ENCODE measurements at regions not wholly inside any gene's neighbourhood (a gene's known extent, or its start where the extent isn't known, plus 50 kb on each side); places are given as distances from the start of the nearest gene placed in this dataset.

DNA sequence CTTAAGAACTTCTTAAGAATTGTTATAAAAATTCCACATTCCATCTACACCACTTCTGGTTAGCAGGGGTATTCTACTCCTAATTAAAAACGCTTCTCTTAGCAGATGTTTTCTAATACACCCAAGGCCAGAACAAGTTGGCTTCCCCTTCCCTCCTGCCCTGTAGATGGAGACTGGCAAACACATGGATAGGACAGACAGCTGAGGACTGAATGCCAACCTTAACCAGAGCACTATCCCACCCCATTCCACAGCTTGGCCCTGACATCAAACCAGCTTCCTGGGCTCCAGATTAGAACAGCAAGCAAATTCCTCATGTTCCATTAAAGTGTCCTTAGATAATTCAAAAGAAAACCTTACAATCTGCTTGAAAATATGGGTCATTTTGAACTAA, 56.6 kb upstream of the IL6 start:
- no peak overlapping the region for H3K4me2 ChIP-seq (ENCODE audit: insufficient read depth in 1 of 2, low read depth in 2 of 2, low read length in 2 of 2)
- H2BK20ac ChIP-seq (ENCODE audit: low read length): peak overlapping the region; percentile 82; the same call in 1 of the 2 replicates
- no peak overlapping the region for H3K23ac ChIP-seq (ENCODE audit: insufficient read length)
- 88% methylated on average over 1 of the region's 1 CpG; no CpG with 5 or more reads in 1 of the 2 experiments for whole genome bisulfite sequencing, 2 experiments (ENCODE audit: extremely low coverage in 1 of 2, insufficient coverage in 1 of 2, insufficient read length in 1 of 2, insufficient replicate concordance in 2 of 2, low coverage in 1 of 2, low lambda C conversion rate in 2 of 2, missing lambda C conversion rate in 1 of 2)
- H4K8ac ChIP-seq (ENCODE audit: extremely low read depth, insufficient read depth, low read length): no peak overlapping the region
- no peak overlapping the region for H3K14ac ChIP-seq (ENCODE audit: insufficient read length)
- no peaks in the 10 kb centered on the region; a peak in 1 of 4 replicates for H3K79me2 ChIP-seq (ENCODE audit: control insufficient read depth in 1 of 2, insufficient read depth in 2 of 2, low read length in 2 of 2)
- peak overlapping the region; percentile 72; the same call in 1 of the 2 replicates for H3K18ac ChIP-seq (ENCODE audit: extremely low read depth, low read length)
- no peak overlapping the region for H3K4me3 ChIP-seq (ENCODE audit: extremely low read depth in 1 of 4, insufficient read depth in 2 of 4, low read depth in 3 of 4, low read length in 4 of 4)
- ChIA-PET CTCF (ENCODE audit: partially characterized antibody) (interaction anchor here (0.7 to 3.6 kb wide), 9 partner anchors 9 to 110 kb away, joined by 3 to 28 read pairs (median 5); partner anchors contain the start of gene IL6), POLR2A (ENCODE audit: partially characterized antibody) (interaction anchor here (0.7 to 2.1 kb wide), 2 partner anchors 31 to 110 kb away, joined by 3 to 7 read pairs; no protein-coding TSS in a partner anchor)
- H3K4ac ChIP-seq (replicated peaks; ENCODE audit: insufficient read length, low read depth, low read length): no peak overlapping the region
- FAIRE-seq (no peak), DNase-seq (ENCODE audit: low read depth in 1 of 2, low spot score in 2 of 2) (no peak)
- H3K27ac ChIP-seq (ENCODE audit: low read depth, low read length): no peak overlapping the region
- H2AK5ac ChIP-seq (ENCODE audit: low read depth, low read length): no peak overlapping the region
- H2BK12ac ChIP-seq (ENCODE audit: low read depth, low read length): no peak overlapping the region
- H3K9me3 ChIP-seq (ENCODE audit: insufficient read depth in 2 of 2, low read depth in 1 of 2, low read length in 1 of 2): no peaks in the 10 kb centered on the region; a peak in 1 of 4 replicates
- no peaks in the 10 kb centered on the region for H3K27me3 ChIP-seq (replicated peaks in 1 of 4; ENCODE audit: control insufficient read depth in 3 of 4, extremely low read depth in 1 of 4, insufficient read depth in 3 of 4, low read length in 3 of 4)
- H2AFZ ChIP-seq (ENCODE audit: low read length): 0 out of 2 replicates have a peak overlapping the region, but pooled peaks have one; percentile 33
- no peak overlapping the region for H2BK15ac ChIP-seq (ENCODE audit: low read length)
- H3K4me1 ChIP-seq (replicated peaks in 1 of 4; ENCODE audit: control insufficient read depth in 3 of 4, insufficient read depth in 4 of 4, low read length in 3 of 4): peaks cover 5 to 20% (median 14%) of the 10 kb centered on the region in 4 experiments
- peak overlapping the region; percentile 81; the same call in 1 of the 2 replicates for H2BK5ac ChIP-seq (ENCODE audit: low read depth, low read length)
- no peaks in the 10 kb centered on the region for H3K36me3 ChIP-seq (ENCODE audit: control insufficient read depth in 2 of 4, insufficient read depth in 4 of 4, low read length in 3 of 4)
- no peaks in the 10 kb centered on the region for H3K79me1 ChIP-seq (ENCODE audit: low read depth, low read length)
- no peak overlapping the region for H2BK120ac ChIP-seq (replicated peaks; ENCODE audit: low read depth, low read length)
- H3K23me2 ChIP-seq (ENCODE audit: low read depth, low read length): peaks cover 2% of the 10 kb centered on the region; the same call in 1 of the 2 replicates
- H3K56ac ChIP-seq (replicated peaks; ENCODE audit: insufficient read length, low read depth, low read length): no peak overlapping the region
- no peak overlapping the region for H4K5ac ChIP-seq (ENCODE audit: insufficient read length, low read depth, low read length)
- peak overlapping the region; percentile 45 for H4K91ac ChIP-seq (replicated peaks; ENCODE audit: insufficient read length, low read length)
- H4K20me1 ChIP-seq (replicated peaks in 1 of 2; ENCODE audit: control insufficient read depth in 1 of 2, insufficient read depth in 2 of 2, low read length in 2 of 2): no peaks in the 10 kb centered on the region
- H3K9ac ChIP-seq (replicated peaks in 1 of 4; ENCODE audit: extremely low read depth in 1 of 4, low read depth in 3 of 4, low read length in 3 of 4): no peak overlapping the region
- no peak for TF ChIP-seq CHD1 (IDR thresholded peaks at IDR 0.05; ENCODE audit: low read depth, low read length)
- no peak for TF ChIP-seq SUZ12 (IDR thresholded peaks at IDR 0.05; ENCODE audit: low read length)
- TF ChIP-seq TEAD4 (IDR thresholded peaks at IDR 0.05; ENCODE audit: low read depth, low read length): no peak
- TF ChIP-seq, protein P1, sequence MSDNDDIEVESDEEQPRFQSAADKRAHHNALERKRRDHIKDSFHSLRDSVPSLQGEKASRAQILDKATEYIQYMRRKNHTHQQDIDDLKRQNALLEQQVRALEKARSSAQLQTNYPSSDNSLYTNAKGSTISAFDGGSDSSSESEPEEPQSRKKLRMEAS (IDR thresholded peaks at IDR 0.05): no peak
- no peak for TF ChIP-seq EGR1 (IDR thresholded peaks at IDR 0.05; ENCODE audit: borderline replicate concordance, low read depth, low read length)
- no peak for TF ChIP-seq CBX8 (IDR thresholded peaks at IDR 0.05; ENCODE audit: borderline replicate concordance, low read depth, low read length)
- no peak for TF ChIP-seq POLR2AphosphoS5 (IDR thresholded peaks at IDR 0.05; ENCODE audit: low read depth, low read length)
- no peak for TF ChIP-seq HDAC6 (IDR thresholded peaks at IDR 0.05; ENCODE audit: low read depth, low read length)
- no peak for TF ChIP-seq CTBP2 (IDR thresholded peaks at IDR 0.05; ENCODE audit: borderline replicate concordance, insufficient read depth, insufficient read length, low read length)
- TF ChIP-seq SP4 (IDR thresholded peaks at IDR 0.05; ENCODE audit: low read length): no peak
- no peak for TF ChIP-seq TAF1 (IDR thresholded peaks at IDR 0.05; ENCODE audit: low read depth, low read length)
- no peak for TF ChIP-seq KDM1A (IDR thresholded peaks at IDR 0.05; ENCODE audit: borderline replicate concordance, low read length)
- no peak for TF ChIP-seq SIN3A (conservative IDR thresholded peaks at IDR 0.05 in 1 of 2, IDR thresholded peaks at IDR 0.05 in 1 of 2; ENCODE audit: low read depth in 1 of 2, low read length in 2 of 2)
- TF ChIP-seq GTF2F1 (IDR thresholded peaks at IDR 0.05; ENCODE audit: borderline replicate concordance, low read depth, low read length): no peak
